NB4 (cell line): ENCODE measurements at regions not wholly inside any gene's neighbourhood (a gene's known extent, or its start where the extent isn't known, plus 50 kb on each side); places are given as distances from the start of the nearest gene placed in this dataset.

Experiments used
- DNase-seq: peaks from one replicate; pipeline ENCODE4 v3.0.0; 2010; ENCODE audit warnings: low read depth
- H3K4me3 ChIP-seq: one replicate; pipeline ENCODE4 v1.5.1; 2011; ENCODE audit warnings: mild to moderate bottlenecking, low read depth, low read length, moderate library complexity
- CTCF ChIP-seq: IDR thresholded peaks from one replicate; pipeline ENCODE4 v1.5.1; 2012; ENCODE audit warnings: low read depth, low read length
- MAX ChIP-seq: IDR thresholded peaks from 2 replicates; pipeline ENCODE4 v1.6.1; 2011; ENCODE audit warnings: low read depth, low read length
- MYC ChIP-seq: IDR thresholded peaks from 2 replicates; pipeline ENCODE4 v1.6.1; 2011; ENCODE audit warnings: low read depth, low read length
- POLR2A ChIP-seq: IDR thresholded peaks from 2 replicates; pipeline ENCODE4 v1.6.1; 2011; ENCODE audit warnings: mild to moderate bottlenecking; ENCODE audit not compliant: insufficient read length; ENCODE audit errors: extremely low read depth

DNA sequence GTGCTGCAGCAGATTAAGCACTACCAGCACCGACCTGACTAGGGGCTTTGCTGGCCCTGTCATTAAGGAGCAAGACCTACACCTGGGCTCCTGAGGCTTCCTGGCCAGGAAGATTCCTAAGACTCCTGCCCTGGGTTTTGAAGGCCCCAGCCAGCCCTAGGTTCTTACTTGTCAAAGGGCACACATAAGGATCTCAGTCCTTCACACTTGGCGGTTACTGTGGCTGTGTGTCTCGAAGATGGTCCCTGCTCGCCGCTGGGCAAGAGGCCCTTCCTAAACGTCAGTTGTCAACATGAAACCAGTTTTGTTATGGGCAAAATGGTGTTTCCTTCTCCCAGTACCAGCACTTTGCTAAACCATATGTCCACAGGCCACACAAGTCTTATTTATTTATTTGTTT is 470.6 kb downstream of the TOX3 start:
- no peak for DNase-seq
- TF ChIP-seq POLR2A (no peak), CTCF (no peak), MAX (no peak), MYC (no peak)
- H3K4me3 ChIP-seq, result no peak overlapping the region

- no peak for TF ChIP-seq POLR2A
- TF ChIP-seq MYC, result no peak
- no peak for TF ChIP-seq CTCF
- no peak for TF ChIP-seq MAX
- no peak overlapping the region for H3K4me3 ChIP-seq
- DNase-seq, result no peak
Measured at GRCh38 chr16:52074133-52074532, 472.8 kb downstream of the TOX3 start.

- DNase-seq, result no peak
- H3K4me3 ChIP-seq, result no peak overlapping the region
- TF ChIP-seq MYC (no peak), MAX (no peak), POLR2A (no peak), CTCF (no peak)
Measured at GRCh38 chr16:52073024-52073423, 473.9 kb downstream of the TOX3 start.

- H3K4me3 ChIP-seq, result no peak overlapping the region
- no peak for TF ChIP-seq MYC
- no peak for TF ChIP-seq CTCF
- no peak for TF ChIP-seq POLR2A
- DNase-seq, result no peak
Measured at GRCh38 chr16:52071101-52071500, 475.8 kb downstream of the TOX3 start.

- H3K4me3 ChIP-seq, result no peak overlapping the region
- no peak for DNase-seq
- no peak for TF ChIP-seq POLR2A
- no peak for TF ChIP-seq MYC
- no peak for TF ChIP-seq MAX
- no peak for TF ChIP-seq CTCF
Measured at GRCh38 chr16:52070341-52071057, 476.4 kb downstream of the TOX3 start.
